ENCODE measurements at regions not wholly inside any gene's neighbourhood (a gene's known extent, or its start where the extent isn't known, plus 50 kb on each side); places are given as distances from the start of the nearest gene placed in this dataset.

DNA sequence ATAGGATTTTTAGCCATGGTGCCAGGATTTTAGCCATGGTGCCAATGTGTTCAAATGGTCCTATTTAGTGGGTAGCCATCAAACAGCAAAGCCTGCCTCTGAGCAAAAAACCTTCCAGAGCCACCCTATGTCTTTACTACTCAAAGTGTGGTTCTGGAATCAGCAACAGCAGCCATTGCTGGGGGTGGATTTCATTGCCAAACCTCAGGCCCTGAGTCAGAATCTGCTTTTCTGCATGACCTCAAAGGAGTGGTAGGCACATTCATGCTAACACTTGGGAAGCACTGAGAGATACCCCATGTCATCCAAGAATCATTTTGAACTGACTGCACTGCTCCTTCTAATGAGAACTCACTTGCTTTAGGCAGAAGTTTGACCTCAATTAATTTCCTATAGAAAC is 603.0 kb downstream of the CDY2B start:
- H3K4me3 ChIP-seq = no peak overlapping the region
- DNase-seq (ENCODE audit: low spot score) (no peak), ATAC-seq (ENCODE audit: insufficient number of reproducible peaks, low FRiP score, low read depth) (no peak)
- H3K4me1 ChIP-seq (ENCODE audit: control insufficient read depth in 1 of 2, low read depth in 2 of 2) = no peaks in the 10 kb centered on the region
- TF ChIP-seq, protein P1, sequence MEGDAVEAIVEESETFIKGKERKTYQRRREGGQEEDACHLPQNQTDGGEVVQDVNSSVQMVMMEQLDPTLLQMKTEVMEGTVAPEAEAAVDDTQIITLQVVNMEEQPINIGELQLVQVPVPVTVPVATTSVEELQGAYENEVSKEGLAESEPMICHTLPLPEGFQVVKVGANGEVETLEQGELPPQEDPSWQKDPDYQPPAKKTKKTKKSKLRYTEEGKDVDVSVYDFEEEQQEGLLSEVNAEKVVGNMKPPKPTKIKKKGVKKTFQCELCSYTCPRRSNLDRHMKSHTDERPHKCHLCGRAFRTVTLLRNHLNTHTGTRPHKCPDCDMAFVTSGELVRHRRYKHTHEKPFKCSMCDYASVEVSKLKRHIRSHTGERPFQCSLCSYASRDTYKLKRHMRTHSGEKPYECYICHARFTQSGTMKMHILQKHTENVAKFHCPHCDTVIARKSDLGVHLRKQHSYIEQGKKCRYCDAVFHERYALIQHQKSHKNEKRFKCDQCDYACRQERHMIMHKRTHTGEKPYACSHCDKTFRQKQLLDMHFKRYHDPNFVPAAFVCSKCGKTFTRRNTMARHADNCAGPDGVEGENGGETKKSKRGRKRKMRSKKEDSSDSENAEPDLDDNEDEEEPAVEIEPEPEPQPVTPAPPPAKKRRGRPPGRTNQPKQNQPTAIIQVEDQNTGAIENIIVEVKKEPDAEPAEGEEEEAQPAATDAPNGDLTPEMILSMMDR (IDR thresholded peaks at IDR 0.05) = no peak
- no peaks in the 10 kb centered on the region for H3K9me3 ChIP-seq
- H3K27ac ChIP-seq = no peak overlapping the region
- no peaks in the 10 kb centered on the region for H3K27me3 ChIP-seq (replicated peaks; ENCODE audit: insufficient read depth)
- no peaks in the 10 kb centered on the region for H3K36me3 ChIP-seq

DNA sequence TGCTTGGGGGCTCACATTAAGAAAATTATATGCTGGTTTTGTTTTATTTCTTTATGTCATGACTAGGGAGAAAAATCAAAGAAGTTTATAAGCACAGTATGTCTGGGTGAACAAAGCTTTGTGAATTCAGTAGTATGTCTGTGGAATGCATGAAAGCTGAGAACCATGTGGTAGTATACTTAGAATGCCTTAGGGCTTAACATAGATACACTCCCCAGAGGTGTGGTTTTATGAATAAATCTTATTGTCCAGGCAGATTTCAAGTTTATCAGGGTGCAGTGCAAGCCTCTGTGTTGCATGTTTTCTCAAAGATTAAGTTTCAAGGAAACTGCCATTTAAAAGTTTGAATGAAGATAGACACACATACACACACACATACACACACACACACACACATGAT is 620.5 kb downstream of the CDY2B start:
- no peak overlapping the region for H3K4me3 ChIP-seq
- no peak for DNase-seq (ENCODE audit: low spot score)
- no peaks in the 10 kb centered on the region for H3K4me1 ChIP-seq (ENCODE audit: control insufficient read depth in 1 of 2, low read depth in 2 of 2)
- TF ChIP-seq, protein P1 (IDR thresholded peaks at IDR 0.05) = no peak
- no peak overlapping the region for H3K27ac ChIP-seq
- no peaks in the 10 kb centered on the region for H3K27me3 ChIP-seq (replicated peaks; ENCODE audit: insufficient read depth)
- no peak for ATAC-seq (ENCODE audit: insufficient number of reproducible peaks, low FRiP score, low read depth)
- no peaks in the 10 kb centered on the region for H3K9me3 ChIP-seq
- H3K36me3 ChIP-seq = no peaks in the 10 kb centered on the region

DNA sequence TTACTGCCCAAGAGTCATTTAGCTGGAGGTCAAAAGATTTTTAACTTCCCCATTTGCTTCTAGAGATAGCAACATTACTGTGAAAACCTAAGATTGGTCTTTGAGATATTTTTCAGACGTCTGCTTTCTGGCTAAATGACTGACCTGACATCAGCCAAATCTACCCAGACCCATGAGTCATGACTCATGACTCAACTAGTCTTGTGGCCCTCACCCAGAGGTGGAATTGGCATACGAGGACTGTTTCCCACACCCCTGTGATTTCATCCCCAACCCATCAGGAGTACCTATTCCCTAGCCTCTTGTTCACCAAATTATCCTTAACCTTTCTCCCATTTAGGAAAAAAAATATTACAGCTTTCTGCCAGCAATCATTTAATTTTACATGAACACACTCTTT is 641.6 kb downstream of the CDY2B start:
- TF ChIP-seq, protein P1 (IDR thresholded peaks at IDR 0.05) = no peak
- Histone ChIP-seq H3K4me3 (no peak overlapping the region), H3K4me1 (ENCODE audit: control insufficient read depth in 1 of 2, low read depth in 2 of 2) (no peaks in the 10 kb centered on the region), H3K27me3 (replicated peaks; ENCODE audit: insufficient read depth) (no peaks in the 10 kb centered on the region), H3K9me3 (no peaks in the 10 kb centered on the region), H3K27ac (no peak overlapping the region), H3K36me3 (no peaks in the 10 kb centered on the region)
- no peak for DNase-seq (ENCODE audit: low spot score)
- no peak for ATAC-seq (ENCODE audit: insufficient number of reproducible peaks, low FRiP score, low read depth)

DNA sequence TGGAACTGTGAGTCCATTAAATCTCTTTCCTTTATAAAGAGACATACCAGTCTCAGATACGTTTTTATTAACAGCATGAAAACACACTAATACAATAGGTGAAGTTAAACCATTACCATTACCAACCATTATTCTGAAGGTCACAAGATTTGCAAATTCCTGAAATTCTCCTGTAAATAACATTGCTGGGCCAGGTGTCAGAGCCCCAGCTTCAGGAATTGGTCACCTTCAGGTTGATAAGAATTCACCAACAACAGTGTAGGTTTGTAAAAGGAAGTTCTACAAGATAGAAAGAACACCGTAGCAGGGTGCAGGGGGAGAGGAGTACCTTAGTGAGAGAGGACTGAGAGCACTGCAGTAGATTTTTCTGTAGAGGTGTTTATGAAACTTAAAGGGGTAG is 644.3 kb downstream of the CDY2B start:
- H3K27ac ChIP-seq = no peak overlapping the region
- H3K4me3 ChIP-seq = no peak overlapping the region
- H3K4me1 ChIP-seq (ENCODE audit: control insufficient read depth in 1 of 2, low read depth in 2 of 2) = no peaks in the 10 kb centered on the region
- ATAC-seq (ENCODE audit: insufficient number of reproducible peaks, low FRiP score, low read depth) = no peak
- DNase-seq (ENCODE audit: low spot score) = no peak
- TF ChIP-seq, protein P1 (IDR thresholded peaks at IDR 0.05) = no peak
- no peaks in the 10 kb centered on the region for H3K27me3 ChIP-seq (replicated peaks; ENCODE audit: insufficient read depth)
- H3K9me3 ChIP-seq = no peaks in the 10 kb centered on the region
- no peaks in the 10 kb centered on the region for H3K36me3 ChIP-seq

DNA sequence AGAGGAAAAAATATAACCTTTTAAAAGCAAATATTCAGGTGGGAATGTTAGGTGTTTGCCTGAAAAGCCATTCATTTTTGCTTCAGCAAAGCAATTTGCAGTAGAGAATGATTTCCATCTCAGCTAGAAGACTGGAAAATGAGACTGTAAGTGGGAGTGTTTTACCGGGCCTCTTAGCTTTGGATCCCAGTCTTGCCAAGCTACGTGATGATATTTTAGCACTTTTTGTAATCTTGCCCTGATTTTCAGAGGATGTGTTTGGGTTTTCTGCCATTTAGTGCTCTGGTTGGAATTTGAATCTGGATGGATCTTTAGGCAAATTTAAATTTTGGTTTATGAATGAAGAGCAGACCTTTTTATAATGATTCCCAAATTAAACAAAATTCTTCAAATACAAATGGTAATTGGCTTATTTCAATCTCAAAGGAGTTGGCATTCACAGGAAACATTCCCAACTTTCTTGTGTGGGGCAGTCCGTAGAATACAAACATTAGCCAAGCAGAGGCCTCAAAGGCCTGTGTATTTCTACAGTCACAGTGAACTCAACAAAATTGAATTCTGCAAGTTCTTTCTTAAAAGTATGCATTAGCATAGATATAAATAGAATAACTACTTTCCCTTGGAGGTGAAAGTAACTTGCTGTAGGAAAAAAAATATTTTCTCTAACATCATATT is 646.4 kb downstream of the CDY2B start:
- Histone ChIP-seq H3K36me3 (no peaks in the 10 kb centered on the region), H3K27me3 (replicated peaks; ENCODE audit: insufficient read depth) (no peaks in the 10 kb centered on the region), H3K4me1 (ENCODE audit: control insufficient read depth in 1 of 2, low read depth in 2 of 2) (no peaks in the 10 kb centered on the region), H3K4me3 (no peak overlapping the region), H3K9me3 (no peaks in the 10 kb centered on the region), H3K27ac (peak overlapping the region in 1 of 2 donors; percentile 38)
- no peak for DNase-seq (ENCODE audit: low spot score)
- no peak for ATAC-seq (ENCODE audit: insufficient number of reproducible peaks, low FRiP score, low read depth)
- TF ChIP-seq, protein P1 (IDR thresholded peaks at IDR 0.05) = no peak
